Neuronal stem cell (in vitro differentiated cells): ENCODE measurements at regions not wholly inside any gene's neighbourhood (a gene's known extent, or its start where the extent isn't known, plus 50 kb on each side); places are given as distances from the start of the nearest gene placed in this dataset.

ENCODE experiments used
- DNase-seq: peaks from one replicate; pipeline ENCODE4 v3.0.0-alpha.2; 2013; ENCODE audit warnings: low spot score
- H2AFZ ChIP-seq: one replicate; pipeline ENCODE4 v1.6.1; 2013; ENCODE audit warnings: mild to moderate bottlenecking, low read length, inconsistent platforms
- H2AK5ac ChIP-seq: 2 replicates; pipeline ENCODE4 v1.6.1; 2013; ENCODE audit warnings: low read depth, mild to moderate bottlenecking, inconsistent platforms, low read length, moderate library complexity, mixed read lengths
- H2BK120ac ChIP-seq: 2 replicates; pipeline ENCODE4 v1.6.1; 2013; ENCODE audit warnings: low read depth, mild to moderate bottlenecking, inconsistent platforms, low read length, moderate library complexity, mixed read lengths
- H2BK12ac ChIP-seq: one replicate; pipeline ENCODE4 v1.6.1; 2013; ENCODE audit warnings: low read length, inconsistent platforms
- H2BK15ac ChIP-seq: 2 replicates; pipeline ENCODE4 v1.6.1; 2013; ENCODE audit warnings: mild to moderate bottlenecking, low read length, inconsistent platforms, mixed read lengths
- H2BK5ac ChIP-seq: one replicate; pipeline ENCODE4 v1.6.1; 2013; ENCODE audit warnings: inconsistent platforms, mild to moderate bottlenecking, low read length, moderate library complexity
- H3K14ac ChIP-seq: one replicate; pipeline ENCODE4 v1.6.1; 2013; ENCODE audit warnings: low read length, inconsistent platforms
- H3K18ac ChIP-seq: 2 replicates; pipeline ENCODE4 v1.6.1; 2013; ENCODE audit warnings: low read length, inconsistent platforms
- H3K23ac ChIP-seq: 2 replicates; pipeline ENCODE4 v1.6.1; 2013; ENCODE audit warnings: low read depth, mild to moderate bottlenecking, mixed read lengths, low read length, inconsistent platforms; ENCODE audit not compliant: poor library complexity
- H3K27ac ChIP-seq: replicated peaks from 3 replicates; pipeline ENCODE4 v1.5.1; 2013; ENCODE audit warnings: low read length, inconsistent platforms
- H3K27me3 ChIP-seq, 3 experiments: 2 replicates each; pipeline ENCODE4 v1.6.1; 2013; ENCODE audit warnings: low read length in 3 of 3, mild to moderate bottlenecking in 2 of 3, inconsistent platforms in 1 of 3, low read depth in 1 of 3, mixed read lengths in 1 of 3, moderate library complexity in 1 of 3; ENCODE audit not compliant: control insufficient read depth in 3 of 3, insufficient read depth in 3 of 3
- H3K36me3 ChIP-seq, 2 donors: replicated peaks in 1 of 2; 2 replicates each; pipeline ENCODE4 v1.6.1; 2013; ENCODE audit warnings: low read length in 2 of 2; ENCODE audit not compliant: control insufficient read depth in 2 of 2, insufficient read depth in 2 of 2
- H3K4ac ChIP-seq: 2 replicates; pipeline ENCODE4 v1.6.1; 2013; ENCODE audit warnings: inconsistent platforms, mild to moderate bottlenecking, low read length, moderate library complexity
- H3K4me1 ChIP-seq, 2 donors: 1 replicate in 1 of 2; 2 replicates in 1 of 2; pipeline ENCODE4 v1.6.1; 2013; ENCODE audit warnings: low read length in 2 of 2, low read depth in 1 of 2; ENCODE audit not compliant: control insufficient read depth in 2 of 2, insufficient read depth in 1 of 2
- H3K4me2 ChIP-seq: one replicate; pipeline ENCODE4 v1.6.1; 2013; ENCODE audit warnings: mild to moderate bottlenecking, low read length, inconsistent platforms; ENCODE audit not compliant: insufficient read depth, poor library complexity, severe bottlenecking
- H3K4me3 ChIP-seq, 2 donors: 2 replicates each; pipeline ENCODE4 v1.5.1; 2013; ENCODE audit warnings: low read length in 2 of 2, mild to moderate bottlenecking in 2 of 2, inconsistent platforms in 1 of 2, moderate library complexity in 1 of 2
- H3K79me1 ChIP-seq: one replicate; pipeline ENCODE4 v1.6.1; 2013; ENCODE audit warnings: low read depth, mild to moderate bottlenecking, inconsistent platforms, low read length, moderate library complexity
- H3K9ac ChIP-seq: one replicate; pipeline ENCODE4 v1.6.1; 2013; ENCODE audit warnings: mild to moderate bottlenecking, low read depth, low read length, inconsistent platforms; ENCODE audit not compliant: poor library complexity
- H3K9me3 ChIP-seq, 2 donors: replicated peaks in 1 of 2; 2 replicates each; pipeline versions ENCODE3 to v1.6.1; 2013; ENCODE audit warnings: low read length in 2 of 2, mild to moderate bottlenecking in 2 of 2, inconsistent platforms in 1 of 2, low read depth in 1 of 2, mixed read lengths in 1 of 2, moderate library complexity in 1 of 2; ENCODE audit not compliant: control insufficient read depth in 2 of 2, insufficient read depth in 1 of 2
- H4K8ac ChIP-seq: one replicate; pipeline ENCODE4 v1.6.1; 2013; ENCODE audit warnings: low read depth, mild to moderate bottlenecking, inconsistent platforms, low read length, moderate library complexity
- H4K91ac ChIP-seq: one replicate; pipeline ENCODE4 v1.6.1; 2013; ENCODE audit warnings: low read length, low read depth, mild to moderate bottlenecking, inconsistent platforms; ENCODE audit not compliant: poor library complexity
- WGBS, 2 donors: extraction: QIAGEN DNeasy Blood & Tissue Kit; methylation state at CpG; one replicate each; pipeline ENCODE4 v1.1.7; 2013; ENCODE audit warnings: missing lambda C conversion rate in 2 of 2, mixed read lengths in 1 of 2; ENCODE audit not compliant: insufficient read length in 2 of 2, insufficient replicate concordance in 1 of 2; ENCODE audit errors: extremely low coverage in 2 of 2; 5-methylcytosine and 5-hydroxymethylcytosine counted together

GRCh38 chr6:94041945-94042709, 622.8 kb upstream of the EPHA7 start:
- Histone ChIP-seq H2BK15ac (no peak overlapping the region), H3K14ac (no peak overlapping the region), H3K23ac (no peak overlapping the region), H3K36me3 (no peaks in the 10 kb centered on the region), H3K4ac (no peak overlapping the region), H2AFZ (no peak overlapping the region), H2BK120ac (no peak overlapping the region), H3K79me1 (no peaks in the 10 kb centered on the region), H3K4me1 (peaks cover 7 to 21% of the 10 kb centered on the region in 2 donors), H3K9ac (no peak overlapping the region), H3K4me2 (no peak overlapping the region), H2AK5ac (no peak overlapping the region), H3K9me3 (peaks cover 1 to 9% of the 10 kb centered on the region in 2 donors), H2BK5ac (no peak overlapping the region), H4K8ac (no peak overlapping the region), H3K27ac (peak overlapping the region; percentile 57), H4K91ac (no peak overlapping the region), H3K4me3 (no peak overlapping the region), H2BK12ac (no peak overlapping the region), H3K18ac (no peak overlapping the region), H3K27me3 (peaks cover 0 to 34% (median 0%) of the 10 kb centered on the region in 3 experiments)
- WGBS, 2 donors = no CpG with 5 or more reads among the region's 3 CpGs
- DNase-seq = no peak

GRCh38 chr6:94036024-94036423, 616.7 kb upstream of the EPHA7 start:
- no peak overlapping the region for H3K9ac ChIP-seq
- no peaks in the 10 kb centered on the region for H3K36me3 ChIP-seq
- no peak overlapping the region for H4K91ac ChIP-seq
- no peak overlapping the region for H3K14ac ChIP-seq
- no peak overlapping the region for H2BK15ac ChIP-seq
- H3K18ac ChIP-seq = no peak overlapping the region
- no peak overlapping the region for H3K4me2 ChIP-seq
- no peak overlapping the region for H2AK5ac ChIP-seq
- no peaks in the 10 kb centered on the region for H3K79me1 ChIP-seq
- H3K4me1 ChIP-seq = no peaks in the 10 kb centered on the region
- H2BK12ac ChIP-seq = no peak overlapping the region
- WGBS, 2 donors = no CpG with 5 or more reads among the region's 3 CpGs
- H4K8ac ChIP-seq = no peak overlapping the region
- no peak overlapping the region for H3K4me3 ChIP-seq
- no peak overlapping the region for H3K4ac ChIP-seq
- H2AFZ ChIP-seq = no peak overlapping the region
- peaks cover 10 to 22% of the 10 kb centered on the region in 2 donors for H3K9me3 ChIP-seq
- DNase-seq = no peak
- H3K27me3 ChIP-seq = peaks cover 0 to 11% (median 0%) of the 10 kb centered on the region in 3 experiments
- H2BK120ac ChIP-seq = no peak overlapping the region
- H3K27ac ChIP-seq = no peak overlapping the region
- H3K23ac ChIP-seq = no peak overlapping the region
- no peak overlapping the region for H2BK5ac ChIP-seq

- Histone ChIP-seq H3K4me2 (no peak overlapping the region), H4K91ac (no peak overlapping the region), H3K9me3 (no peaks in the 10 kb centered on the region), H3K4ac (no peak overlapping the region), H2BK5ac (no peak overlapping the region), H3K4me3 (no peak overlapping the region), H2AK5ac (no peak overlapping the region), H3K4me1 (peaks cover 0 to 2% of the 10 kb centered on the region in 2 donors), H2AFZ (no peak overlapping the region), H3K79me1 (no peaks in the 10 kb centered on the region), H4K8ac (no peak overlapping the region), H3K27me3 (no peaks in the 10 kb centered on the region), H2BK12ac (no peak overlapping the region), H3K27ac (no peak overlapping the region), H3K23ac (no peak overlapping the region), H2BK15ac (no peak overlapping the region), H3K14ac (no peak overlapping the region), H3K18ac (no peak overlapping the region), H2BK120ac (no peak overlapping the region), H3K36me3 (no peaks in the 10 kb centered on the region), H3K9ac (no peak overlapping the region)
- WGBS, 2 donors = no CpG with 5 or more reads among the region's 1 CpG
- DNase-seq = no peak
Observed at GRCh38 chr6:94027374-94027773, 608.0 kb upstream of the EPHA7 start.

- Histone ChIP-seq H3K4me2 (no peak overlapping the region), H3K18ac (no peak overlapping the region), H2AK5ac (no peak overlapping the region), H3K79me1 (no peaks in the 10 kb centered on the region), H3K4ac (no peak overlapping the region), H2BK12ac (no peak overlapping the region), H4K91ac (no peak overlapping the region), H3K4me1 (peaks cover 0 to 2% of the 10 kb centered on the region in 2 donors), H3K23ac (no peak overlapping the region), H4K8ac (no peak overlapping the region), H3K27me3 (no peaks in the 10 kb centered on the region), H3K9me3 (no peaks in the 10 kb centered on the region), H3K14ac (no peak overlapping the region), H2BK120ac (no peak overlapping the region), H3K9ac (no peak overlapping the region), H2AFZ (no peak overlapping the region), H2BK15ac (no peak overlapping the region), H2BK5ac (no peak overlapping the region), H3K36me3 (no peaks in the 10 kb centered on the region), H3K27ac (no peak overlapping the region), H3K4me3 (no peak overlapping the region)
- WGBS, 2 donors = no CpG with 5 or more reads among the region's 8 CpGs
- no peak for DNase-seq
Observed at GRCh38 chr6:94026575-94026974, 607.2 kb upstream of the EPHA7 start.
